HG03060 (cell line): ENCODE measurements at regions not wholly inside any gene's neighbourhood (a gene's known extent, or its start where the extent isn't known, plus 50 kb on each side); places are given as distances from the start of the nearest gene placed in this dataset.
"Not testable (repeated sequence)": the region's sequence is repeated elsewhere in the genome, so short reads cannot be mapped to it uniquely, and the experiment has no call there.

ENCODE experiments used
- ATAC-seq: cut with Tn5 transposase; IDR thresholded peaks from one replicate; pipeline ENCODE4 v1.9.1; 2021; ENCODE audit warnings: low read depth, moderate number of reproducible peaks; ENCODE audit not compliant: unreplicated experiment

GRCh38 chr12:45490232-45490881 lies 239.1 kb upstream of the ARID2 start:
- ATAC-seq, result no peak

GRCh38 chr12:45494279-45494678 lies 235.2 kb upstream of the ARID2 start:
- ATAC-seq, result no peak

- ATAC-seq, result no peak
These were observed 230.9 kb upstream of the ARID2 start for GRCh38 chr12:45498645-45499044.

GRCh38 chr12:45502481-45503128 lies 226.9 kb upstream of the ARID2 start:
- ATAC-seq, result no peak

GRCh38 chr12:45503899-45504298 lies 225.6 kb upstream of the ARID2 start:
- ATAC-seq, result no peak

- ATAC-seq, result no peak
These were observed 225.0 kb upstream of the ARID2 start for GRCh38 chr12:45504316-45505010.

GRCh38 chr12:45509187-45509586 lies 220.3 kb upstream of the ARID2 start:
- no peak for ATAC-seq

- ATAC-seq, result no peak
These were observed 219.9 kb upstream of the ARID2 start for GRCh38 chr12:45509621-45510020.

GRCh38 chr12:45517381-45517780 lies 212.1 kb upstream of the ARID2 start:
- no peak for ATAC-seq

- ATAC-seq, result no peak
These were observed 210.9 kb upstream of the ARID2 start for GRCh38 chr12:45518291-45519235.

GRCh38 chr12:45522227-45522626 lies 207.3 kb upstream of the ARID2 start:
- ATAC-seq, result no peak

- not testable (repeated sequence) for ATAC-seq
These were observed 202.7 kb upstream of the ARID2 start for GRCh38 chr12:45526823-45527222.

GRCh38 chr12:45532113-45532512 lies 197.4 kb upstream of the ARID2 start:
- ATAC-seq, result no peak

- ATAC-seq, result no peak
These were observed 193.8 kb upstream of the ARID2 start for GRCh38 chr12:45535610-45536180.

GRCh38 chr12:45536284-45536683 lies 193.2 kb upstream of the ARID2 start:
- ATAC-seq, result no peak

- ATAC-seq, result no peak
These were observed 188.7 kb upstream of the ARID2 start for GRCh38 chr12:45540661-45541341.

- peak; percentile 78 for ATAC-seq
These were observed 185.6 kb upstream of the ARID2 start for GRCh38 chr12:45543887-45544286.

GRCh38 chr12:45546545-45546944 lies 183.0 kb upstream of the ARID2 start:
- no peak for ATAC-seq

GRCh38 chr12:45547132-45547531 lies 182.4 kb upstream of the ARID2 start:
- ATAC-seq, result no peak

- no peak for ATAC-seq
These were observed 181.7 kb upstream of the ARID2 start for GRCh38 chr12:45547822-45548221.
